IMR-90 (cell line): ENCODE measurements at regions not wholly inside any gene's neighbourhood (a gene's known extent, or its start where the extent isn't known, plus 50 kb on each side); places are given as distances from the start of the nearest gene placed in this dataset.

Source experiments
- ATAC-seq: fragments of 200-7000 bp; cut with Tn5 transposase; 2 replicates; pipeline ENCODE4 v1.9.1; 2020; ENCODE audit warnings: low read depth, mild to moderate bottlenecking, moderate library complexity
- BruUV-seq: library from RNA; stranded (reverse); fragments of 400-500 nt; replicated peaks from 2 replicates; lab custom pipeline; 2021; lab: Mats Ljungman, UMichigan
- CTCF ChIA-PET: fragments of 300-600 bp; formaldehyde crosslinking; extraction: SDS; loops from one replicate; lab custom pipeline; 2021; ENCODE audit warnings: antibody characterized with exemption; lab: Yijun Ruan, JAX
- POLR2A ChIA-PET: fragments of 300-600 bp; sonication (Branson Sonifier 250); formaldehyde crosslinking; loops from one replicate; lab custom pipeline; 2022; ENCODE audit warnings: antibody characterized with exemption; ENCODE audit not compliant: unreplicated experiment; lab: Charles Lee
- DNase-seq: peaks from one replicate; pipeline ENCODE4 v3.0.0; 2013
- H2AFZ ChIP-seq: replicated peaks from 2 replicates; pipeline ENCODE3; 2013; ENCODE audit warnings: low read length, mild to moderate bottlenecking; ENCODE audit not compliant: poor library complexity
- H2AK5ac ChIP-seq: 2 replicates; pipeline ENCODE4 v1.6.1; 2013; ENCODE audit warnings: low read depth, low read length, inconsistent platforms
- H2AK9ac ChIP-seq: replicated peaks from 2 replicates; pipeline ENCODE3; 2013; ENCODE audit warnings: mild to moderate bottlenecking, low read depth, low read length, moderate library complexity; ENCODE audit not compliant: poor library complexity
- H2BK120ac ChIP-seq: 2 replicates; pipeline ENCODE4 v1.6.1; 2013; ENCODE audit warnings: low read depth, low read length, inconsistent platforms
- H2BK15ac ChIP-seq: 3 replicates; pipeline ENCODE4 v1.6.1; 2013; ENCODE audit warnings: low read depth, low read length, inconsistent platforms
- H2BK20ac ChIP-seq: 2 replicates; pipeline ENCODE4 v1.6.1; 2013; ENCODE audit warnings: low read depth, mild to moderate bottlenecking, inconsistent platforms, low read length, moderate library complexity
- H2BK5ac ChIP-seq: 2 replicates; pipeline ENCODE4 v1.6.1; 2013; ENCODE audit warnings: mild to moderate bottlenecking, low read depth, low read length, inconsistent platforms; ENCODE audit not compliant: poor library complexity, severe bottlenecking
- H3K14ac ChIP-seq: replicated peaks from 2 replicates; pipeline ENCODE4 v1.6.1; 2013; ENCODE audit warnings: low read depth, low read length, inconsistent platforms
- H3K18ac ChIP-seq: 2 replicates; pipeline ENCODE4 v1.6.1; 2013; ENCODE audit warnings: low read depth, low read length, control low read depth
- H3K23ac ChIP-seq: 2 replicates; pipeline ENCODE4 v1.6.1; 2013; ENCODE audit warnings: low read depth, low read length, inconsistent platforms
- H3K27ac ChIP-seq: 2 replicates; pipeline ENCODE4 v1.5.1; 2013; ENCODE audit warnings: mild to moderate bottlenecking, control low read depth, low read length; ENCODE audit not compliant: insufficient read depth
- H3K27me3 ChIP-seq: 2 replicates; pipeline ENCODE4 v1.6.1; 2013; ENCODE audit warnings: low read length; ENCODE audit not compliant: control insufficient read depth, insufficient read depth
- H3K36me3 ChIP-seq: 2 replicates; pipeline ENCODE4 v1.6.1; 2013; ENCODE audit warnings: low read length, mixed read lengths; ENCODE audit not compliant: control insufficient read depth, insufficient read depth
- H3K4ac ChIP-seq: 2 replicates; pipeline ENCODE4 v1.6.1; 2013; ENCODE audit warnings: low read depth, low read length, inconsistent platforms
- H3K4me1 ChIP-seq: 2 replicates; pipeline ENCODE4 v1.6.1; 2013; ENCODE audit warnings: low read length, mixed read lengths; ENCODE audit not compliant: control insufficient read depth, insufficient read depth
- H3K4me2 ChIP-seq: 2 replicates; pipeline ENCODE4 v1.6.1; 2013; ENCODE audit warnings: low read depth, mild to moderate bottlenecking, control low read depth, low read length, moderate library complexity
- H3K4me3 ChIP-seq: 2 replicates; pipeline ENCODE4 v1.5.1; 2013; ENCODE audit warnings: low read depth, mild to moderate bottlenecking, control low read depth, low read length, moderate library complexity; ENCODE audit not compliant: insufficient read depth
- H3K56ac ChIP-seq: 2 replicates; pipeline ENCODE4 v1.6.1; 2013; ENCODE audit warnings: low read length, inconsistent platforms; ENCODE audit not compliant: insufficient read depth; ENCODE audit errors: extremely low read depth
- H3K79me1 ChIP-seq, 2 experiments: 2 replicates each; pipeline ENCODE4 v1.6.1; 2013; ENCODE audit warnings: low read length in 2 of 2, inconsistent platforms in 1 of 2, low read depth in 1 of 2
- H3K9ac ChIP-seq: 2 replicates; pipeline ENCODE4 v1.6.1; 2013; ENCODE audit warnings: low read depth, low read length, control low read depth
- H3K9me1 ChIP-seq: 2 replicates; pipeline ENCODE4 v1.6.1; 2013; ENCODE audit warnings: low read length, inconsistent platforms; ENCODE audit not compliant: insufficient read depth
- H3K9me3 ChIP-seq: 2 replicates; pipeline ENCODE4 v1.6.1; 2013; ENCODE audit warnings: low read length; ENCODE audit not compliant: control insufficient read depth, insufficient read depth
- H4K20me1 ChIP-seq: 2 replicates; pipeline ENCODE4 v1.6.1; 2013; ENCODE audit warnings: low read length, inconsistent platforms; ENCODE audit not compliant: insufficient read depth
- H4K5ac ChIP-seq: 2 replicates; pipeline ENCODE4 v1.6.1; 2013; ENCODE audit warnings: mild to moderate bottlenecking, low read depth, low read length, control low read depth
- H4K8ac ChIP-seq, 2 experiments: 2 replicates each; pipeline ENCODE4 v1.6.1; 2013; ENCODE audit warnings: low read depth in 2 of 2, low read length in 2 of 2, control low read depth in 1 of 2, inconsistent platforms in 1 of 2
- H4K91ac ChIP-seq: 2 replicates; pipeline ENCODE4 v1.6.1; 2013; ENCODE audit warnings: low read depth, low read length, inconsistent platforms; ENCODE audit not compliant: insufficient read depth
- RCOR1 ChIP-seq: IDR thresholded peaks from 2 replicates; pipeline ENCODE4 v1.6.1; 2012; ENCODE audit warnings: mild to moderate bottlenecking, low read length, improper control_type of control experiment; ENCODE audit not compliant: insufficient replicate concordance
- WGBS, 2 experiments: methylation state at CpG; one replicate each; pipeline versions ENCODE4 v1.1.5 to v1.1.7; 2013; ENCODE audit warnings: missing lambda C conversion rate in 2 of 2; ENCODE audit not compliant: insufficient read length in 1 of 2; ENCODE audit errors: extremely low coverage in 2 of 2; 5-methylcytosine and 5-hydroxymethylcytosine counted together
- dilution Hi-C: fragments of 300-500 bp; cut with HindIII; formaldehyde crosslinking; loops from one replicate; pipeline ENCODE4 v1.14.3; 2018; ENCODE audit warnings: low sequenced_read_pairs; ENCODE audit not compliant: unreplicated experiment
- in situ Hi-C: fragments of 300-500 bp; cut with MboI; formaldehyde crosslinking; loops from 3 replicates; pipeline ENCODE4 v1.14.3; 2019; ENCODE audit warnings: low sequenced_read_pairs, inconsistent platforms, mixed read lengths
- intact Hi-C: fragments of 100-400 bp; cut with micrococcal nuclease; formaldehyde crosslinking; loops from 2 replicates; pipeline ENCODE4 v1.10.0; 2022

DNA sequence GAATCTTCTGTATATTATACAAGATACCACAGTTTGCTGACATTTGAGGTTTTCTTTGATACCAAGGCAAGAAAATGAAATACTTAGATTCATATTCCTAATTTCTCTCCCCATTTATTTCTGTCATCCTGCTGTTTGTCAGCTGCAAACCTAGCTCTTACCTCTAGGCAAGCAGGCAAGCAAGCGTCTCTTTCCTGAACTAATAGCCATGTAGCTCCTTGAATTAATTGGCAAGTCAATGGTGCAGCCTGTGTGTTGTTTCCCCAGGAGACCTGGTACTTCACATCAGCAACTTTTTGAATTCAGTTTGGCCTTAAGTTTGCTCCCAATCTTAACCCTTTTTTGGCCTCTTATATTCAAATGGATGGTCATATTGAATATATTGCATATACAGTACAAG is 573.6 kb upstream of the ARRDC3 start:
- in situ Hi-C loops (no loop called here), intact Hi-C loops (no loop called here), dilution Hi-C loops (no loop called here)
- Histone ChIP-seq H2BK5ac (no peak overlapping the region), H3K36me3 (no peaks in the 10 kb centered on the region), H3K79me1 (no peaks in the 10 kb centered on the region), H2BK20ac (no peak overlapping the region), H3K4me3 (no peak overlapping the region), H3K4me2 (no peak overlapping the region), H3K18ac (no peak overlapping the region), H2AK9ac (no peak overlapping the region), H3K27ac (no peak overlapping the region), H4K8ac (no peak overlapping the region), H3K9me3 (no peaks in the 10 kb centered on the region), H4K20me1 (no peaks in the 10 kb centered on the region), H3K56ac (no peak overlapping the region), H2BK15ac (no peak overlapping the region), H3K4ac (no peak overlapping the region), H2AK5ac (no peak overlapping the region), H2AFZ (no peak overlapping the region), H4K5ac (no peak overlapping the region), H3K9ac (no peak overlapping the region), H3K27me3 (no peaks in the 10 kb centered on the region), H2BK120ac (no peak overlapping the region), H4K91ac (no peak overlapping the region), H3K23ac (no peak overlapping the region), H3K4me1 (no peaks in the 10 kb centered on the region), H3K9me1 (no peaks in the 10 kb centered on the region), H3K14ac (no peak overlapping the region)
- ChIA-PET CTCF (no interaction called here), POLR2A (no interaction called here)
- ATAC-seq: no peak
- no peak for DNase-seq
- WGBS, 2 experiments: 100% methylated on average over 1 of the region's 1 CpG; no CpG with 5 or more reads in 1 of the 2 experiments
- no TSS peak for BruUV-seq
- TF ChIP-seq RCOR1: no peak
